ENCODE measurements at regions not wholly inside any gene's neighbourhood (a gene's known extent, or its start where the extent isn't known, plus 50 kb on each side); places are given as distances from the start of the nearest gene placed in this dataset.

DNA sequence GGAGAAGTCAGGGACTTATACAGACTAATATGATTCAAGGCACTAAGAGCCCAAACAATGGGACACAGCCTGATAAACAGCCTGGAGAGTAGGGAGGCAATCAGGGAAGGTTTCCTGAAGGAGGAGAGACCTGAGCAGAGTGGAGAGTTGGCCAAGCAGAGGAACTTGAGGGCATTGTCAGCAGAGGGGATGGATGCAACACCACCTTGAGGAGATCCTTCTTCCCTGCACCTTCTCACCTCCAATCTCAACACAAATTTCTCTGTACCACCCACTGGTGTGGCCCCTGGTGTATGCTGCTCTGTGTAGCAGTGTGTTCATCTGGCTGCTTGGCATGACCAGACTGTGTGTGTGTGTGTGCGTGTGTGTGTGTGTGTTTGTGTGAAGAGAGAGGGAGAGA lies 146.2 kb downstream of the WDR11 start:
- Histone ChIP-seq H3K4me3 (no peak overlapping the region), H3K9me3 (no peaks in the 10 kb centered on the region), H3K27me3 (no peaks in the 10 kb centered on the region), H3K4me1 (peaks cover 0 to 10% (median 8%) of the 10 kb centered on the region in 4 donors), H3K27ac (peak overlapping the region in 1 of 4 donors; percentile 43), H3K36me3 (no peaks in the 10 kb centered on the region)
- TF ChIP-seq EP300 (IDR thresholded peaks at IDR 0.05; ENCODE audit: low read depth) (no peak), POLR2AphosphoS5 (IDR thresholded peaks at IDR 0.05) (no peak), POLR2A (IDR thresholded peaks at IDR 0.05) (no peak), CTCF (IDR thresholded peaks at IDR 0.05) (no peak)
- WGBS, 2 donors (ENCODE audit: low coverage in 1 of 2) = 62% methylated on average over 1 of the region's 1 CpG; no CpG with 5 or more reads in 1 of the 2 donors
- intact Hi-C loops (cut with DNase I; ENCODE audit: low total_unique reads) = no loop called here
- in situ Hi-C loops (cut with MboI; ENCODE audit: low pct_ligation_motif_present in 1 of 4, low pct_unique_long_range_greater_than_20kb in 1 of 4, low sequenced_read_pairs in 3 of 4) = no loop called here
- DNase-seq = no peak

DNA sequence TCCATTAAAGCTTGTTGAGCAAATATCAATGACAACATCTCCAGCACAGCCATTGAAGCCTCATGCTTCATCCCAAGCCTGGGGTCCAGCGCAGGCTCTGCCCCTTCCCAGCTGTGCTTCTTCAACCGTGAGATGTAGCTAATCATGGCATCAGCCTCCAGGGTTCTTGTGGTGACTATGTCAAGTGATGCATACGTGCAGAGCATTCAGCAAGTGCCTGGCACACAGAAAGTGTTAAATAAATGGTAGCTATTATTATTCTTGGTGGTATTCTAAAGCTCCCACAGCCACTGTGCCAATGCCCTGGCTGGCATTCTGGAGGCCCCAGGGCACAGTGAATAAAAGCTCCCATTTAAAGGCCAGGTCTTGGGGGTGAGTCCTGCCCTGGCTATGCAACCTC lies 146.6 kb downstream of the WDR11 start:
- Histone ChIP-seq H3K4me1 (peaks cover 0 to 13% (median 9%) of the 10 kb centered on the region in 4 donors), H3K27ac (no peak overlapping the region), H3K9me3 (no peaks in the 10 kb centered on the region), H3K36me3 (no peaks in the 10 kb centered on the region), H3K4me3 (no peak overlapping the region), H3K27me3 (no peaks in the 10 kb centered on the region)
- in situ Hi-C loops (cut with MboI; ENCODE audit: low pct_ligation_motif_present in 1 of 4, low pct_unique_long_range_greater_than_20kb in 1 of 4, low sequenced_read_pairs in 3 of 4) = no loop called here
- 53 to 78% methylated on average over 2 to 3 of the region's 3 CpGs for WGBS, 2 donors (ENCODE audit: low coverage in 1 of 2)
- no peak for DNase-seq
- intact Hi-C loops (cut with DNase I; ENCODE audit: low total_unique reads) = no loop called here
- no peak for TF ChIP-seq EP300 (IDR thresholded peaks at IDR 0.05; ENCODE audit: low read depth)
- TF ChIP-seq POLR2AphosphoS5 (IDR thresholded peaks at IDR 0.05) = no peak
- TF ChIP-seq CTCF (IDR thresholded peaks at IDR 0.05) = no peak
- TF ChIP-seq POLR2A (IDR thresholded peaks at IDR 0.05) = no peak

GRCh38 chr10:120998251-120998650 lies 147.1 kb downstream of the WDR11 start:
- no peak for DNase-seq
- Histone ChIP-seq H3K4me3 (no peak overlapping the region), H3K9me3 (no peaks in the 10 kb centered on the region), H3K27me3 (no peaks in the 10 kb centered on the region), H3K36me3 (no peaks in the 10 kb centered on the region), H3K4me1 (peaks cover 0 to 13% (median 9%) of the 10 kb centered on the region in 4 donors), H3K27ac (no peak overlapping the region)
- TF ChIP-seq POLR2A (IDR thresholded peaks at IDR 0.05) = no peak
- TF ChIP-seq EP300 (IDR thresholded peaks at IDR 0.05; ENCODE audit: low read depth) = no peak
- TF ChIP-seq CTCF (IDR thresholded peaks at IDR 0.05) = no peak
- TF ChIP-seq POLR2AphosphoS5 (IDR thresholded peaks at IDR 0.05) = no peak
- intact Hi-C loops (cut with DNase I; ENCODE audit: low total_unique reads) (no loop called here), in situ Hi-C loops (cut with MboI; ENCODE audit: low pct_ligation_motif_present in 1 of 4, low pct_unique_long_range_greater_than_20kb in 1 of 4, low sequenced_read_pairs in 3 of 4) (no loop called here)
- WGBS, 2 donors (ENCODE audit: low coverage in 1 of 2) = 85% methylated on average over 5 of the region's 5 CpGs; no CpG with 5 or more reads in 1 of the 2 donors

GRCh38 chr10:120998782-120999285 lies 147.7 kb downstream of the WDR11 start:
- H3K4me3 ChIP-seq = no peak overlapping the region
- WGBS, 2 donors (ENCODE audit: low coverage in 1 of 2) = 90 to 94% methylated on average over 3 to 6 of the region's 6 CpGs
- in situ Hi-C loops (cut with MboI; ENCODE audit: low pct_ligation_motif_present in 1 of 4, low pct_unique_long_range_greater_than_20kb in 1 of 4, low sequenced_read_pairs in 3 of 4) (no loop called here), intact Hi-C loops (cut with DNase I; ENCODE audit: low total_unique reads) (no loop called here)
- H3K4me1 ChIP-seq = peaks cover 0 to 13% (median 9%) of the 10 kb centered on the region in 4 donors
- DNase-seq = no peak
- H3K27me3 ChIP-seq = no peaks in the 10 kb centered on the region
- no peaks in the 10 kb centered on the region for H3K36me3 ChIP-seq
- TF ChIP-seq CTCF (IDR thresholded peaks at IDR 0.05) = no peak
- no peak for TF ChIP-seq EP300 (IDR thresholded peaks at IDR 0.05; ENCODE audit: low read depth)
- no peaks in the 10 kb centered on the region for H3K9me3 ChIP-seq
- H3K27ac ChIP-seq = no peak overlapping the region
